Neural cell (in vitro differentiated cells): ENCODE measurements at regions not wholly inside any gene's neighbourhood (a gene's known extent, or its start where the extent isn't known, plus 50 kb on each side); places are given as distances from the start of the nearest gene placed in this dataset.

Experiments
- H2AFZ ChIP-seq: fragments of 200-600, 300-800 bp; sonication (generic), shearing (Covaris generic); 2 replicates; pipeline ENCODE4 v1.6.0; 2014; ENCODE audit warnings: low read depth, mild to moderate bottlenecking, antibody characterized with exemption, low read length, moderate library complexity
- H3F3A ChIP-seq: fragments of 200-600 bp; shearing (Covaris generic); 2 replicates; pipeline ENCODE4 v1.6.1; 2016; ENCODE audit warnings: mild to moderate bottlenecking, moderate library complexity, mixed read lengths, antibody characterized with exemption, low read length; ENCODE audit not compliant: insufficient read depth, poor library complexity, severe bottlenecking
- H3K27ac ChIP-seq: fragments of 200-600, 300-800 bp; sonication (generic), shearing (Covaris generic); 2 replicates; pipeline ENCODE4 v1.5.1; 2014; ENCODE audit warnings: mild to moderate bottlenecking, low read length, moderate library complexity
- H3K27me3 ChIP-seq: fragments of 300-800, 200-600 bp; sonication (generic), shearing (Covaris generic); 2 replicates; pipeline ENCODE4 v1.6.0; 2014; ENCODE audit warnings: mild to moderate bottlenecking, low read depth, low read length, moderate library complexity; ENCODE audit not compliant: insufficient read depth
- H3K36me3 ChIP-seq: fragments of 300-800, 200-600 bp; sonication (generic), shearing (Covaris generic); 2 replicates; pipeline ENCODE4 v1.5.1; 2014; ENCODE audit warnings: mild to moderate bottlenecking, antibody characterized with exemption, low read length, moderate library complexity; ENCODE audit not compliant: insufficient read depth
- H3K4me2 ChIP-seq: fragments of 300-800, 200-600 bp; sonication (generic), shearing (Covaris generic); 2 replicates; pipeline ENCODE4 v1.6.0; 2014; ENCODE audit warnings: mild to moderate bottlenecking, low read length
- H3K4me3 ChIP-seq: fragments of 300-800, 200-600 bp; sonication (generic), shearing (Covaris generic); 2 replicates; pipeline ENCODE4 v1.5.1; 2014; ENCODE audit warnings: mild to moderate bottlenecking, low read length, moderate library complexity
- H3K79me2 ChIP-seq: fragments of 200-600 bp; shearing (Covaris generic); replicated peaks from 2 replicates; pipeline ENCODE4 v1.6.0; 2014; ENCODE audit warnings: mild to moderate bottlenecking, low read length, moderate library complexity; ENCODE audit not compliant: insufficient read depth
- H3K9ac ChIP-seq: fragments of 300-800, 200-600 bp; sonication (generic), shearing (Covaris generic); 2 replicates; pipeline ENCODE4 v1.6.1; 2016; ENCODE audit warnings: mild to moderate bottlenecking, low read length, mixed read lengths
- H3K9me2 ChIP-seq: fragments of 200-600 bp; shearing (Covaris generic); 2 replicates; pipeline ENCODE4 v1.6.1; 2016; ENCODE audit warnings: mild to moderate bottlenecking, low read length, mixed read lengths; ENCODE audit not compliant: insufficient read depth
- H3K9me3 ChIP-seq: fragments of 200-600, 300-800 bp; sonication (generic), shearing (Covaris generic); 2 replicates; pipeline ENCODE4 v1.6.1; 2016; ENCODE audit warnings: mild to moderate bottlenecking, mixed run types, low read length, moderate library complexity, mixed read lengths
- H4K20me1 ChIP-seq: fragments of 200-600 bp; shearing (Covaris generic); 2 replicates; pipeline ENCODE4 v1.6.1; 2016; ENCODE audit warnings: mild to moderate bottlenecking, mixed run types; ENCODE audit not compliant: insufficient read depth
- CTCF ChIP-seq: fragments of 450-650 bp; IDR thresholded peaks from 2 replicates; pipeline ENCODE4 v1.5.1; 2014; ENCODE audit warnings: antibody characterized with exemption, mild to moderate bottlenecking, moderate library complexity; ENCODE audit not compliant: poor library complexity, severe bottlenecking
- EP300 ChIP-seq: fragments of 450-650 bp; conservative IDR thresholded peaks from 2 replicates; pipeline ENCODE4 v1.6.1; 2014; ENCODE audit warnings: antibody characterized with exemption, mild to moderate bottlenecking, moderate library complexity; ENCODE audit not compliant: poor library complexity, severe bottlenecking
- EZH2 ChIP-seq: fragments of 200-600, 300-800 bp; shearing (Covaris generic), sonication (generic); IDR thresholded peaks from 2 replicates; pipeline ENCODE4 v1.6.1; 2014; ENCODE audit warnings: antibody characterized with exemption, low read length, borderline replicate concordance, mild to moderate bottlenecking; ENCODE audit not compliant: insufficient read depth, poor library complexity, severe bottlenecking
- MXI1 ChIP-seq: fragments of 450-650 bp; conservative IDR thresholded peaks from 2 replicates; pipeline ENCODE4 v1.6.1; 2014; ENCODE audit warnings: antibody characterized with exemption, mild to moderate bottlenecking; ENCODE audit not compliant: poor library complexity, severe bottlenecking
- POLR2AphosphoS5 ChIP-seq: IDR thresholded peaks from 2 replicates; pipeline ENCODE4 v1.6.1; 2012
- RAD21 ChIP-seq: fragments of 450-650 bp; conservative IDR thresholded peaks from 2 replicates; pipeline ENCODE4 v1.6.1; 2014; ENCODE audit warnings: antibody characterized with exemption, mild to moderate bottlenecking, moderate library complexity
- REST ChIP-seq: IDR thresholded peaks from 2 replicates; pipeline ENCODE4 v1.6.1; 2012; ENCODE audit warnings: borderline replicate concordance
- SMC3 ChIP-seq: fragments of 450-650 bp; conservative IDR thresholded peaks from 2 replicates; pipeline ENCODE4 v1.6.1; 2014; ENCODE audit warnings: antibody characterized with exemption, mild to moderate bottlenecking, moderate library complexity; ENCODE audit not compliant: poor library complexity
- TAF1 ChIP-seq: IDR thresholded peaks from 2 replicates; pipeline ENCODE4 v1.6.1; 2012; ENCODE audit warnings: low read depth
- small RNA-seq, 3 experiments: library from RNA; depleted of rRNA; stranded (forward); fragments of <200 nt; gene quantifications; one replicate each; pipeline ENCODE3, GENCODE V24; 2012

GRCh38 chr7:50832744-50833143 lies 50.0 kb upstream of the GRB10 start:
- Histone ChIP-seq H3K27me3 (no peaks in the 10 kb centered on the region), H3K4me2 (no peak overlapping the region), H3F3A (no peaks in the 10 kb centered on the region), H3K79me2 (no peaks in the 10 kb centered on the region), H3K4me3 (no peak overlapping the region), H3K36me3 (no peaks in the 10 kb centered on the region), H3K9ac (no peak overlapping the region), H3K9me3 (no peaks in the 10 kb centered on the region), H3K27ac (no peak overlapping the region), H3K9me2 (no peaks in the 10 kb centered on the region), H4K20me1 (no peaks in the 10 kb centered on the region), H2AFZ (no peak overlapping the region)
- TF ChIP-seq CTCF (no peak), EZH2 (no peak), POLR2AphosphoS5 (no peak), SMC3 (no peak), REST (no peak), TAF1 (no peak), RAD21 (no peak), MXI1 (no peak), EP300 (no peak)

Small RNAs in the stretch of these regions (small RNA-seq; reads per million reads assigned to genes)
- gene AC009296.1 (0 reads per million in 3 experiments), gene RF00394 (0 reads per million in 3 experiments)
